Smooth muscle cell (in vitro differentiated cells): ENCODE measurements at regions not wholly inside any gene's neighbourhood (a gene's known extent, or its start where the extent isn't known, plus 50 kb on each side); places are given as distances from the start of the nearest gene placed in this dataset.

ENCODE experiments used
- DNase-seq: peaks from one replicate; lab custom pipeline; 2025; ENCODE audit not compliant: unreplicated experiment; lab: John Stamatoyannopoulos, UW
- H2AFZ ChIP-seq: fragments of 200-600 bp; sonication (generic); 2 replicates; pipeline ENCODE4 v1.6.0; 2016; ENCODE audit warnings: antibody characterized with exemption, low read depth, mild to moderate bottlenecking
- H3F3A ChIP-seq: fragments of 200-600 bp; sonication (generic); 2 replicates; pipeline ENCODE4 v1.6.0; 2017; ENCODE audit warnings: antibody characterized with exemption, low read depth
- H3K27ac ChIP-seq: fragments of 200-600 bp; sonication (generic); 2 replicates; pipeline ENCODE4 v1.5.1; 2016; ENCODE audit warnings: low read depth, mild to moderate bottlenecking
- H3K27me3 ChIP-seq: fragments of 200-600 bp; sonication (generic); 2 replicates; pipeline ENCODE4 v1.6.1; 2016; ENCODE audit warnings: low read depth, mild to moderate bottlenecking
- H3K36me3 ChIP-seq: fragments of 200-600 bp; sonication (generic); 2 replicates; pipeline ENCODE4 v1.5.1; 2016; ENCODE audit warnings: low read depth
- H3K4me1 ChIP-seq: fragments of 200-600 bp; sonication (generic); 2 replicates; pipeline ENCODE4 v1.5.1; 2016; ENCODE audit warnings: low read depth
- H3K4me2 ChIP-seq: fragments of 200-600 bp; sonication (generic); 2 replicates; pipeline ENCODE4 v1.6.0; 2016; ENCODE audit warnings: mild to moderate bottlenecking
- H3K4me3 ChIP-seq: fragments of 200-600 bp; sonication (generic); 2 replicates; pipeline ENCODE4 v1.5.1; 2016; ENCODE audit warnings: mild to moderate bottlenecking
- H3K79me2 ChIP-seq: fragments of 200-600 bp; sonication (generic); 2 replicates; pipeline ENCODE4 v1.6.0; 2016; ENCODE audit warnings: low read depth, mild to moderate bottlenecking
- H3K9ac ChIP-seq: fragments of 200-600 bp; sonication (generic); 2 replicates; pipeline ENCODE4 v1.6.0; 2016; ENCODE audit warnings: low read depth
- H3K9me3 ChIP-seq: fragments of 200-600 bp; sonication (generic); replicated peaks from 2 replicates; pipeline ENCODE4 v1.5.1; 2016; ENCODE audit warnings: low read depth
- H4K20me1 ChIP-seq: fragments of 200-600 bp; sonication (generic); 2 replicates; pipeline ENCODE4 v1.6.0; 2016; ENCODE audit warnings: low read depth
- WGBS: methylation state at CpG from one replicate; pipeline ENCODE4 v1.1.7; 2016; ENCODE audit warnings: low lambda C conversion rate; 5-methylcytosine and 5-hydroxymethylcytosine counted together
- TF ChIP-seq, protein P1 (sequence below): fragments of 200-600 bp; sonication (generic); IDR thresholded peaks from 2 replicates; pipeline ENCODE4 v1.5.1; 2017; ENCODE audit warnings: borderline replicate concordance, mild to moderate bottlenecking, antibody characterized with exemption; ENCODE audit not compliant: insufficient read depth, poor library complexity, severe bottlenecking

DNA sequence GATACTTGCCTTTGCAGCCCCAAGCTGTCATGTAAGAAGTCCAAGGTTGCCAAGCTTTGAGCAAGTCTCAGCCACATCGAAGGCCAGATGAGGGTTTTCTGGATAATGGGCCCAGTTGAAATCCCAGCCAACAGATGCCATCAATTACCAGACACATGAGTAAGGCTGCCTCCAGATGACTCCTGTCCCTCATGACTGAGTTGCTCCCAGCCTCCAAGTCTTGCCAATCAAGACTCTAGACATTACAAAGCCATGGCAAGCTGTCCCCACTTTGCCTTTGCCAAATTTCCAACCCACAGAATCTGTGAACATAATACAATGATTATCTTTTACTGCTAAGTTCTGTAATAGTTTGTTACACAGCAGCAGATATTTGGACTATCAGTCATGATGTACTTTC lies 76.8 kb upstream of the ARMC2 start:
- Histone ChIP-seq H3K9me3 (no peaks in the 10 kb centered on the region), H2AFZ (no peak overlapping the region), H4K20me1 (no peaks in the 10 kb centered on the region), H3K27me3 (no peaks in the 10 kb centered on the region), H3K9ac (no peak overlapping the region), H3F3A (no peaks in the 10 kb centered on the region), H3K36me3 (no peaks in the 10 kb centered on the region), H3K79me2 (no peaks in the 10 kb centered on the region), H3K4me2 (no peak overlapping the region), H3K4me1 (peaks cover 10% of the 10 kb centered on the region), H3K27ac (no peak overlapping the region), H3K4me3 (no peak overlapping the region)
- DNase-seq, result no peak
- TF ChIP-seq, protein P1, sequence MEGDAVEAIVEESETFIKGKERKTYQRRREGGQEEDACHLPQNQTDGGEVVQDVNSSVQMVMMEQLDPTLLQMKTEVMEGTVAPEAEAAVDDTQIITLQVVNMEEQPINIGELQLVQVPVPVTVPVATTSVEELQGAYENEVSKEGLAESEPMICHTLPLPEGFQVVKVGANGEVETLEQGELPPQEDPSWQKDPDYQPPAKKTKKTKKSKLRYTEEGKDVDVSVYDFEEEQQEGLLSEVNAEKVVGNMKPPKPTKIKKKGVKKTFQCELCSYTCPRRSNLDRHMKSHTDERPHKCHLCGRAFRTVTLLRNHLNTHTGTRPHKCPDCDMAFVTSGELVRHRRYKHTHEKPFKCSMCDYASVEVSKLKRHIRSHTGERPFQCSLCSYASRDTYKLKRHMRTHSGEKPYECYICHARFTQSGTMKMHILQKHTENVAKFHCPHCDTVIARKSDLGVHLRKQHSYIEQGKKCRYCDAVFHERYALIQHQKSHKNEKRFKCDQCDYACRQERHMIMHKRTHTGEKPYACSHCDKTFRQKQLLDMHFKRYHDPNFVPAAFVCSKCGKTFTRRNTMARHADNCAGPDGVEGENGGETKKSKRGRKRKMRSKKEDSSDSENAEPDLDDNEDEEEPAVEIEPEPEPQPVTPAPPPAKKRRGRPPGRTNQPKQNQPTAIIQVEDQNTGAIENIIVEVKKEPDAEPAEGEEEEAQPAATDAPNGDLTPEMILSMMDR, result no peak
- 94% methylated on average over 1 of the region's 1 CpG for WGBS

DNA sequence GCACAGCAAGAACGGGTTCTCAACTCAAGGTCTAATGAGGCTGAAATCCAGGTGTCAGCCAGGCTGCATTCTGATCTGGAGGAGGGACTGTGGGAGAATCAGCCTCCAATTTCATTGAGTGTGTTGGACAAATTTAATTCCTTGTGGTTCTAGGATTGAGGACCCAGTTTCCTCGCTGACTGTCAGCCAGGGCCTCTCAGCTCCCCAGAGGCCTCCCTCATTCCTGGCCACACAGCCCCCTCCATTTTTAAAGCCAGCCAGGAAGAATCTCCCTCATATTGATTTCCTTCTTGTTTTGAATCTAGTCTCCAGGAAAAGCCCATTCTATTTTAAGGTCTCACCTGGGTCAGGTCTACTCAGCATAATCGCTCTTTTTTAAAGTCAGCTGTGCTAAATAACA lies 73.7 kb upstream of the ARMC2 start:
- H3K4me2 ChIP-seq, result no peak overlapping the region
- H3K9ac ChIP-seq, result no peak overlapping the region
- H2AFZ ChIP-seq, result no peak overlapping the region
- no peaks in the 10 kb centered on the region for H3K9me3 ChIP-seq
- no peaks in the 10 kb centered on the region for H3K79me2 ChIP-seq
- 90% methylated on average over 3 of the region's 3 CpGs for WGBS
- no peak overlapping the region for H3K4me3 ChIP-seq
- DNase-seq, result no peak
- H4K20me1 ChIP-seq, result no peaks in the 10 kb centered on the region
- no peak overlapping the region for H3K27ac ChIP-seq
- TF ChIP-seq, protein P1, result no peak
- H3K36me3 ChIP-seq, result no peaks in the 10 kb centered on the region
- no peaks in the 10 kb centered on the region for H3F3A ChIP-seq
- no peaks in the 10 kb centered on the region for H3K27me3 ChIP-seq
- H3K4me1 ChIP-seq, result no peaks in the 10 kb centered on the region

DNA sequence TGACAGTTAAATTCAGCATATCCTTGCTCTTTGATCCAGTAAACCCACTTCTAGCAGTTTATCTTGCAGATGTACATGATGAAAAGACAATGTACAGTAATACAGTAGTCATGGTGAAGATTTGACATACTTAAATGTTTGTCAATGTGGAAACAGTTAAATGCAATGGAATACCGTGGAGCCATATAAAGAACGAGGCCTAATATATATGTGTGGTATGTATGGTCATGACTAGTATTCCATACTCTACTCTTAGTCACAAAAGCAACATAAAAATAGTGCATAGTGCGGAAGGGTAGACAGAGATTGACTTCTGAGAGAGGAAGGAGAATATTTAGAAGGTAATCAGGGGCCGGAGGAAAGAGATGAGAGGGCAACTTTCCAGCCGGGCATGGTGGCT lies 70.7 kb upstream of the ARMC2 start:
- no peaks in the 10 kb centered on the region for H3K27me3 ChIP-seq
- H3K79me2 ChIP-seq, result no peaks in the 10 kb centered on the region
- H3K9ac ChIP-seq, result no peak overlapping the region
- no peak overlapping the region for H2AFZ ChIP-seq
- no peak overlapping the region for H3K27ac ChIP-seq
- no peaks in the 10 kb centered on the region for H3F3A ChIP-seq
- H3K4me2 ChIP-seq, result no peak overlapping the region
- no peak for DNase-seq
- TF ChIP-seq, protein P1, result no peak
- H3K36me3 ChIP-seq, result no peaks in the 10 kb centered on the region
- WGBS, result 93% methylated on average over 5 of the region's 5 CpGs
- H3K4me1 ChIP-seq, result peaks cover 5% of the 10 kb centered on the region
- no peaks in the 10 kb centered on the region for H3K9me3 ChIP-seq
- no peak overlapping the region for H3K4me3 ChIP-seq
- no peaks in the 10 kb centered on the region for H4K20me1 ChIP-seq

GRCh38 chr6:108778421-108779186 lies 69.6 kb upstream of the ARMC2 start:
- WGBS, result 91% methylated on average over 7 of the region's 7 CpGs

More at GRCh38 chr6:108778421-108779186, 69.6 kb upstream of the ARMC2 start:
- no peaks in the 10 kb centered on the region for H3F3A ChIP-seq
- H3K79me2 ChIP-seq, result no peaks in the 10 kb centered on the region
- H3K9ac ChIP-seq, result no peak overlapping the region
- no peaks in the 10 kb centered on the region for H3K27me3 ChIP-seq
- TF ChIP-seq, protein P1, result no peak
- no peaks in the 10 kb centered on the region for H4K20me1 ChIP-seq
- H3K4me3 ChIP-seq, result no peak overlapping the region
- no peaks in the 10 kb centered on the region for H3K9me3 ChIP-seq
- H3K27ac ChIP-seq, result no peak overlapping the region
- H3K4me2 ChIP-seq, result no peak overlapping the region
- H2AFZ ChIP-seq, result no peak overlapping the region
- DNase-seq, result no peak
- H3K4me1 ChIP-seq, result peaks cover 5% of the 10 kb centered on the region
- H3K36me3 ChIP-seq, result no peaks in the 10 kb centered on the region
